RPMI7951 (cell line): ENCODE measurements at regions not wholly inside any gene's neighbourhood (a gene's known extent, or its start where the extent isn't known, plus 50 kb on each side); places are given as distances from the start of the nearest gene placed in this dataset.

Experiments
- DNase-seq: peaks from one replicate; pipeline ENCODE4 v3.0.0-alpha.2; 2012; ENCODE audit warnings: low read depth

GRCh38 chr5:4877579-4877978, 262.6 kb upstream of the ADAMTS16 start:
- DNase-seq = no peak

- no peak for DNase-seq
These were observed 261.1 kb upstream of the ADAMTS16 start for GRCh38 chr5:4879075-4879474.

GRCh38 chr5:4879693-4880303, 260.3 kb upstream of the ADAMTS16 start:
- peak; percentile 70 for DNase-seq

GRCh38 chr5:4880304-4880741, 259.8 kb upstream of the ADAMTS16 start:
- no peak for DNase-seq

- DNase-seq = peak; percentile 15
These were observed 258.6 kb upstream of the ADAMTS16 start for GRCh38 chr5:4881366-4882002.

- DNase-seq = peak; percentile 47
These were observed 257.9 kb upstream of the ADAMTS16 start for GRCh38 chr5:4882186-4882585.

GRCh38 chr5:4883360-4883759, 256.8 kb upstream of the ADAMTS16 start:
- DNase-seq = no peak

GRCh38 chr5:4893063-4893744, 246.9 kb upstream of the ADAMTS16 start:
- no peak for DNase-seq

GRCh38 chr5:4896328-4896727, 243.8 kb upstream of the ADAMTS16 start:
- DNase-seq = no peak

GRCh38 chr5:4901305-4901811, 238.8 kb upstream of the ADAMTS16 start:
- no peak for DNase-seq

- no peak for DNase-seq
These were observed 238.2 kb upstream of the ADAMTS16 start for GRCh38 chr5:4901924-4902323.

GRCh38 chr5:4905674-4906520, 234.2 kb upstream of the ADAMTS16 start:
- DNase-seq = peak; percentile 87

GRCh38 chr5:4906786-4907185, 233.3 kb upstream of the ADAMTS16 start:
- DNase-seq = no peak

- DNase-seq = no peak
These were observed 232.6 kb upstream of the ADAMTS16 start for GRCh38 chr5:4907571-4907970.

GRCh38 chr5:4909086-4909485, 231.0 kb upstream of the ADAMTS16 start:
- DNase-seq = no peak

GRCh38 chr5:4911646-4912403, 228.3 kb upstream of the ADAMTS16 start:
- DNase-seq = no peak

GRCh38 chr5:4921929-4922328, 218.2 kb upstream of the ADAMTS16 start:
- DNase-seq = no peak

GRCh38 chr5:4924577-4924976, 215.6 kb upstream of the ADAMTS16 start:
- peak; percentile 78 for DNase-seq

- no peak for DNase-seq
These were observed 213.0 kb upstream of the ADAMTS16 start for GRCh38 chr5:4927097-4927496.

- DNase-seq = no peak
These were observed 211.7 kb upstream of the ADAMTS16 start for GRCh38 chr5:4928409-4928808.

GRCh38 chr5:4929092-4929655, 211.0 kb upstream of the ADAMTS16 start:
- peak; percentile 48 for DNase-seq
